PC-9 (cell line): ENCODE measurements at regions not wholly inside any gene's neighbourhood (a gene's known extent, or its start where the extent isn't known, plus 50 kb on each side); places are given as distances from the start of the nearest gene placed in this dataset.
"Not testable (repeated sequence)": the region's sequence is repeated elsewhere in the genome, so short reads cannot be mapped to it uniquely, and the experiment has no call there.

Experiments
- BruUV-seq: library from RNA; stranded (reverse); fragments of 400-500 nt; replicated peaks from 2 replicates; lab custom pipeline; 2021; lab: Mats Ljungman, UMichigan
- CTCF ChIA-PET: fragments of 300-600 bp; sonication (Branson Sonifier 250); formaldehyde crosslinking; loops from one replicate; lab custom pipeline; 2022; ENCODE audit warnings: antibody characterized with exemption; lab: Charles Lee
- POLR2A ChIA-PET: fragments of 300-600 bp; sonication (Branson Sonifier 250); formaldehyde crosslinking; loops from one replicate; lab custom pipeline; 2022; ENCODE audit warnings: antibody characterized with exemption; ENCODE audit not compliant: unreplicated experiment; lab: Charles Lee
- DNase-seq, 2 experiments: peaks; one replicate each; pipeline versions ENCODE4 v3.0.0 to v3.0.0-alpha.2; 2015 to 2022; ENCODE audit warnings: mixed read lengths in 1 of 2
- H2AFZ ChIP-seq: fragments of 200-600 bp; sonication (generic); 2 replicates; pipeline ENCODE4 v1.8.1; 2017; ENCODE audit warnings: antibody characterized with exemption
- H3F3A ChIP-seq: fragments of 200-600 bp; sonication (generic); 2 replicates; pipeline ENCODE4 v1.8.1; 2017; ENCODE audit warnings: antibody characterized with exemption, mild to moderate bottlenecking, low read depth; ENCODE audit not compliant: insufficient read depth
- H3K27ac ChIP-seq: fragments of 200-600 bp; sonication (generic); 2 replicates; pipeline ENCODE4 v1.6.1; 2016; ENCODE audit warnings: mixed run types
- H3K27me3 ChIP-seq: fragments of 200-600 bp; sonication (generic); 2 replicates; pipeline ENCODE4 v1.6.1; 2016; ENCODE audit warnings: low read depth, mixed run types; ENCODE audit not compliant: insufficient read depth
- H3K36me3 ChIP-seq: fragments of 200-600 bp; sonication (generic); 2 replicates; pipeline ENCODE4 v1.6.1; 2016; ENCODE audit warnings: low read depth, mixed run types
- H3K4me1 ChIP-seq: fragments of 200-600 bp; sonication (generic); replicated peaks from 2 replicates; pipeline ENCODE4 v1.6.1; 2016; ENCODE audit warnings: mixed run types; ENCODE audit not compliant: insufficient read depth
- H3K4me2 ChIP-seq: fragments of 200-600 bp; sonication (generic); 2 replicates; pipeline ENCODE4 v1.6.1; 2017; ENCODE audit warnings: mixed run types
- H3K4me3 ChIP-seq: fragments of 200-600 bp; sonication (generic); 2 replicates; pipeline ENCODE4 v1.6.1; 2016; ENCODE audit warnings: mixed run types
- H3K79me2 ChIP-seq: fragments of 200-600 bp; sonication (generic); 2 replicates; pipeline ENCODE4 v1.6.1; 2017; ENCODE audit warnings: low read depth, mixed run types
- H3K9me2 ChIP-seq: fragments of 200-600 bp; sonication (generic); 2 replicates; pipeline ENCODE4 v1.8.1; 2017; ENCODE audit warnings: mild to moderate bottlenecking; ENCODE audit not compliant: insufficient read depth
- H3K9me3 ChIP-seq: fragments of 200-600 bp; sonication (generic); 2 replicates; pipeline ENCODE4 v1.8.1; 2016; ENCODE audit warnings: low read depth; ENCODE audit not compliant: insufficient read depth
- H4K20me1 ChIP-seq: fragments of 200-600 bp; sonication (generic); 2 replicates; pipeline ENCODE4 v1.8.1; 2017; ENCODE audit not compliant: insufficient read depth
- EZH2 ChIP-seq: fragments of 200-600 bp; sonication (generic); IDR thresholded peaks from 2 replicates; pipeline ENCODE4 v1.8.0; 2017; ENCODE audit warnings: antibody characterized with exemption, low read depth
- intact Hi-C: fragments of 100-400 bp; cut with micrococcal nuclease; formaldehyde crosslinking; loops from one replicate; pipeline ENCODE4 v1.10.0; 2022; ENCODE audit not compliant: unreplicated experiment
- TF ChIP-seq, protein P1 (sequence below): fragments of 200-600 bp; sonication (generic); conservative IDR thresholded peaks from 2 replicates; pipeline ENCODE4 v1.6.1; 2017; ENCODE audit warnings: mixed run types, antibody characterized with exemption, mild to moderate bottlenecking, moderate library complexity

DNA sequence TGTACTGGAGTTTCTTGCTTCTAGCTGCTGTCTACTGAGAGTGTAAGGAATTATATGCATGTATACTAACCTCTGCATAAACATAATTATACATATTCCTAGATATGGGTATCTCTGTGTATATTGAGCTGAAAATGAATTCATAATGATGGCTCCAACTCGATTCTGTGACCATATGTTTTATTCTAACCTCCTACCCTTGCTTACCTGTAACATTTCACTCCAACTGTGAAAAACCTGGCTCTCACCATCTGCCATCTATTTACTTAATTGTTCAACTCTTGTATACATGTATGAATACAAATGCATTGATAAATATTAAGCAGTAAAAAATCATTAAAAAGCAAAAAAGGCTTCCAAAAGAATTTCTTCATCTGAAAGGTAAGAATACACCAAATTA, 1729.5 kb upstream of the SPRY2 start:
- Histone ChIP-seq H2AFZ (no peak overlapping the region), H3K4me1 (no peaks in the 10 kb centered on the region), H3K4me3 (no peak overlapping the region), H3K79me2 (no peaks in the 10 kb centered on the region), H3K9me2 (no peaks in the 10 kb centered on the region), H4K20me1 (no peaks in the 10 kb centered on the region), H3F3A (no peaks in the 10 kb centered on the region), H3K36me3 (no peaks in the 10 kb centered on the region), H3K27me3 (no peaks in the 10 kb centered on the region), H3K9me3 (no peaks in the 10 kb centered on the region), H3K4me2 (no peak overlapping the region), H3K27ac (no peak overlapping the region)
- TF ChIP-seq, protein P1, sequence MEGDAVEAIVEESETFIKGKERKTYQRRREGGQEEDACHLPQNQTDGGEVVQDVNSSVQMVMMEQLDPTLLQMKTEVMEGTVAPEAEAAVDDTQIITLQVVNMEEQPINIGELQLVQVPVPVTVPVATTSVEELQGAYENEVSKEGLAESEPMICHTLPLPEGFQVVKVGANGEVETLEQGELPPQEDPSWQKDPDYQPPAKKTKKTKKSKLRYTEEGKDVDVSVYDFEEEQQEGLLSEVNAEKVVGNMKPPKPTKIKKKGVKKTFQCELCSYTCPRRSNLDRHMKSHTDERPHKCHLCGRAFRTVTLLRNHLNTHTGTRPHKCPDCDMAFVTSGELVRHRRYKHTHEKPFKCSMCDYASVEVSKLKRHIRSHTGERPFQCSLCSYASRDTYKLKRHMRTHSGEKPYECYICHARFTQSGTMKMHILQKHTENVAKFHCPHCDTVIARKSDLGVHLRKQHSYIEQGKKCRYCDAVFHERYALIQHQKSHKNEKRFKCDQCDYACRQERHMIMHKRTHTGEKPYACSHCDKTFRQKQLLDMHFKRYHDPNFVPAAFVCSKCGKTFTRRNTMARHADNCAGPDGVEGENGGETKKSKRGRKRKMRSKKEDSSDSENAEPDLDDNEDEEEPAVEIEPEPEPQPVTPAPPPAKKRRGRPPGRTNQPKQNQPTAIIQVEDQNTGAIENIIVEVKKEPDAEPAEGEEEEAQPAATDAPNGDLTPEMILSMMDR, result no peak
- TF ChIP-seq EZH2, result no peak
- ChIA-PET POLR2A (no interaction called here), CTCF (no interaction called here)
- intact Hi-C loops, result no loop called here
- no TSS peak for BruUV-seq
- DNase-seq, result no peak

DNA sequence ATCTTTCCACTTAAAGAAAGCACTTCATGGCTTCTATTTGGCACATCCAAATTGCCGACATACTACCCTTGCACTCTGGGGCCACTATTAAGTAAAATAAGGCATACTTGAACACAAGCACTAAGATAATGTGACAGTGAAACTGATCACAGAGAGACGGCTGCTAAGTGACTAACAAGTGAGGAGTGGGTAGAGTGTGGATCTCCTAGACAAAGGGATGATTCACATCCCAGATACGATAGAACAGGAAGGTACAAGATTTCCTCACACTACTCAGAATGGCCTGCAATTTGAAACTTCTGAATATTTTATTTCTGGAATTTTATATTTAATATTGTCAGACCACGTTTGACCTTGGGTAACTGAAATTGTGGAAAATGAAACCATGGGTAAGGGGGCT, 1721.8 kb upstream of the SPRY2 start:
- H3K36me3 ChIP-seq, result no peaks in the 10 kb centered on the region
- H3K27ac ChIP-seq, result no peak overlapping the region
- H3K9me3 ChIP-seq, result no peaks in the 10 kb centered on the region
- H3F3A ChIP-seq, result no peaks in the 10 kb centered on the region
- H3K27me3 ChIP-seq, result no peaks in the 10 kb centered on the region
- H3K4me1 ChIP-seq, result no peaks in the 10 kb centered on the region
- H3K9me2 ChIP-seq, result no peaks in the 10 kb centered on the region
- no peak for DNase-seq
- no peaks in the 10 kb centered on the region for H3K79me2 ChIP-seq
- TF ChIP-seq EZH2, result no peak
- TF ChIP-seq, protein P1, result no peak
- ChIA-PET POLR2A (no interaction called here), CTCF (no interaction called here)
- no peak overlapping the region for H3K4me3 ChIP-seq
- no peaks in the 10 kb centered on the region for H4K20me1 ChIP-seq
- H3K4me2 ChIP-seq, result no peak overlapping the region
- no peak overlapping the region for H2AFZ ChIP-seq
- intact Hi-C loops, result no loop called here
- BruUV-seq, result no TSS peak

DNA sequence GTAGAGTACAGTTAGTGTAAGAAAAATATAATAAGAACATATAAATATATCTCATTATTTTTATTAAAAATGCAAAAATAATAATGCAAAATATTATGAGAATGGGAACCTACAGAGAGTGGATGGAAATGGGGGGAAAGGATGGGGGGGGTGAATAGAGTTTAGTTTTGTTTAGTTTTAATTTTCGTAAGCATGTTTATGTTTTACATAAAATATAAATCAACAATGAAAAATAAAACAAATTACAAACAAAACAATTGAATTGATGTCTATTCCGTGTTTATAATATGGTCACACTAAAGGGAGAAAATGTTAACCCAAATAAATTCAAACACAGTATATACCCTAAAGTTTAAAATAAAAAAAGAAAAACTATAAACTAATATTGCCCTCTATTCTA, 1717.4 kb upstream of the SPRY2 start:
- Histone ChIP-seq H3K79me2 (no peaks in the 10 kb centered on the region), H3K27me3 (no peaks in the 10 kb centered on the region), H3K4me2 (no peak overlapping the region), H4K20me1 (no peaks in the 10 kb centered on the region), H3F3A (no peaks in the 10 kb centered on the region), H3K27ac (no peak overlapping the region), H3K36me3 (no peaks in the 10 kb centered on the region), H3K9me2 (no peaks in the 10 kb centered on the region), H3K4me1 (no peaks in the 10 kb centered on the region), H2AFZ (no peak overlapping the region), H3K4me3 (no peak overlapping the region), H3K9me3 (no peaks in the 10 kb centered on the region)
- BruUV-seq, result no TSS peak
- ChIA-PET CTCF (no interaction called here), POLR2A (no interaction called here)
- intact Hi-C loops, result no loop called here
- DNase-seq, result no peak
- TF ChIP-seq EZH2, result no peak

DNA sequence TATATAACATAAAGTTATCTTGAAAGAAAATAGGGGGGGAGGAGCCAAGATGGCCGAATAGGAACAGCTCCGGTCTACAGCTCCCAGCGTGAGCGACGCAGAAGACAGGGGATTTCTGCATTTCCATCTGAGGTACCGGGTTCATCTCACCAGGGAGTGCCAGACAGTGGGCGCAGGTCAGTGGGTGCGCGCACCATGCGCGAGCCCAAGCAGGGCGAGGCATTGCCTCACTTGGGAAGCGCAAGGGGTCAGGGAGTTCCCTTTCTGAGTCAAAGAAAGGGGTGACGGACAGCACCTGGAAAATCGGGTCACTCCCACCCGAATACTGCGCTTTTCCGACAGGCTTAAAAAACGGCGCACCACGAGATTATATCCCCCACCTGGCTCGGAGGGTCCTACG, 1704.4 kb upstream of the SPRY2 start:
- H3K4me3 ChIP-seq, result peak overlapping the region; percentile 51; the same call in 1 of the 2 replicates
- H3K9me3 ChIP-seq, intact Hi-C loops, H3K9me2 ChIP-seq, H3K27ac ChIP-seq, H3K27me3 ChIP-seq, H3F3A ChIP-seq, BruUV-seq, H3K36me3 ChIP-seq, DNase-seq, H3K4me1 ChIP-seq, CTCF ChIA-PET, H4K20me1 ChIP-seq, H3K79me2 ChIP-seq: not testable (repeated sequence)
- peak overlapping the region; percentile 69 for H3K4me2 ChIP-seq
- H2AFZ ChIP-seq, result peak overlapping the region; percentile 79; the same call in 1 of the 2 replicates
- POLR2A ChIA-PET, result interaction anchor here (0.6 kb wide), 1 partner anchor 45 kb away, joined by 3 read pairs; no protein-coding TSS in a partner anchor
